WTC11 (cell line): ENCODE measurements at regions not wholly inside any gene's neighbourhood (a gene's known extent, or its start where the extent isn't known, plus 50 kb on each side); places are given as distances from the start of the nearest gene placed in this dataset.

Experiments
- ATAC-seq: fragments of 200-7000 bp; cut with Tn5 transposase; 2 replicates; pipeline ENCODE4 v1.10.0; 2021; ENCODE audit warnings: mild to moderate bottlenecking, moderate library complexity
- CTCF ChIA-PET: fragments of 300-600 bp; sonication (Branson Sonifier 250); formaldehyde crosslinking; loops from one replicate; lab custom pipeline; 2021; ENCODE audit warnings: antibody characterized with exemption; lab: Charles Lee
- POLR2A ChIA-PET: fragments of 350-600 bp; sonication (Branson Sonifier 250); formaldehyde crosslinking; loops from one replicate; lab custom pipeline; 2021; ENCODE audit warnings: antibody characterized with exemption; lab: Charles Lee
- DNase-seq: peaks from one replicate; pipeline ENCODE4 v3.0.0; 2021; ENCODE audit warnings: low spot score
- H3K27ac Mint-ChIP-seq: 2 replicates; pipeline ENCODE4 v1.8.0; 2021; ENCODE audit warnings: mixed read lengths
- H3K27me3 Mint-ChIP-seq: 2 replicates; pipeline ENCODE4 v1.8.0; 2021; ENCODE audit warnings: low read depth, mild to moderate bottlenecking, moderate library complexity, mixed read lengths
- H3K36me3 Mint-ChIP-seq: 2 replicates; pipeline ENCODE4 v1.8.0; 2021; ENCODE audit warnings: mixed read lengths
- H3K4me1 Mint-ChIP-seq: 2 replicates; pipeline ENCODE4 v1.8.0; 2022; ENCODE audit warnings: mixed read lengths
- H3K4me3 Mint-ChIP-seq: 2 replicates; pipeline ENCODE4 v1.8.0; 2021; ENCODE audit warnings: mild to moderate bottlenecking, moderate library complexity, mixed read lengths
- H3K9me3 Mint-ChIP-seq: 2 replicates; pipeline ENCODE4 v1.8.0; 2021; ENCODE audit warnings: mixed read lengths
- ATF1 ChIP-seq: sonication (generic); formaldehyde crosslinking; IDR thresholded peaks from 2 replicates; pipeline ENCODE4 v1.8.1; 2023; ENCODE audit warnings: mild to moderate bottlenecking, moderate library complexity, missing genetic modification reagents
- ATF6 ChIP-seq: sonication (generic); formaldehyde crosslinking; IDR thresholded peaks from 2 replicates; pipeline ENCODE4 v1.8.1; 2023; ENCODE audit warnings: mild to moderate bottlenecking, missing genetic modification reagents
- CBFB ChIP-seq: sonication (generic); formaldehyde crosslinking; IDR thresholded peaks from 2 replicates; pipeline ENCODE4 v1.8.1; 2022; ENCODE audit warnings: mild to moderate bottlenecking, low read depth, missing genetic modification reagents
- ETV6 ChIP-seq: sonication (generic); formaldehyde crosslinking; IDR thresholded peaks from 2 replicates; pipeline ENCODE4 v1.8.1; 2022; ENCODE audit warnings: mild to moderate bottlenecking, missing genetic modification reagents
- FOXK1 ChIP-seq: sonication (generic); formaldehyde crosslinking; IDR thresholded peaks from 2 replicates; pipeline ENCODE4 v1.8.0; 2022; ENCODE audit warnings: mild to moderate bottlenecking, moderate library complexity, missing genetic modification reagents
- FOXP1 ChIP-seq: sonication (generic); formaldehyde crosslinking; IDR thresholded peaks from 2 replicates; pipeline ENCODE4 v1.8.0; 2022; ENCODE audit warnings: missing genetic modification reagents, mild to moderate bottlenecking, moderate library complexity, borderline replicate concordance
- HMGXB4 ChIP-seq: sonication (generic); formaldehyde crosslinking; IDR thresholded peaks from 2 replicates; pipeline ENCODE4 v1.8.1; 2023; ENCODE audit warnings: mild to moderate bottlenecking, moderate library complexity, missing genetic modification reagents
- JAZF1 ChIP-seq: fragments of 250-450 bp; sonication (Bioruptor Pico); IDR thresholded peaks from 2 replicates; pipeline ENCODE4 v1.9.0; 2021; ENCODE audit warnings: moderate library complexity, mild to moderate bottlenecking, inconsistent platforms
- KAT7 ChIP-seq: sonication (generic); formaldehyde crosslinking; IDR thresholded peaks from 2 replicates; pipeline ENCODE4 v1.8.1; 2023; ENCODE audit warnings: missing genetic modification reagents, mild to moderate bottlenecking, borderline replicate concordance
- MAX ChIP-seq: sonication (generic); formaldehyde crosslinking; IDR thresholded peaks from 2 replicates; pipeline ENCODE4 v1.8.0; 2022; ENCODE audit warnings: mild to moderate bottlenecking, missing genetic modification reagents
- NR1H2 ChIP-seq: sonication (generic); formaldehyde crosslinking; IDR thresholded peaks from 2 replicates; pipeline ENCODE4 v1.9.0; 2021; ENCODE audit warnings: mild to moderate bottlenecking, moderate library complexity, missing genetic modification reagents
- NR3C1 ChIP-seq: sonication (generic); formaldehyde crosslinking; conservative IDR thresholded peaks from 2 replicates; pipeline ENCODE4 v1.8.1; 2023; ENCODE audit warnings: low read depth, mild to moderate bottlenecking, missing genetic modification reagents
- RELA ChIP-seq: sonication (generic); formaldehyde crosslinking; IDR thresholded peaks from 2 replicates; pipeline ENCODE4 v1.8.1; 2022; ENCODE audit warnings: missing genetic modification reagents, mild to moderate bottlenecking, borderline replicate concordance
- SP1 ChIP-seq: sonication (generic); formaldehyde crosslinking; conservative IDR thresholded peaks from 2 replicates; pipeline ENCODE4 v1.8.1; 2022; ENCODE audit warnings: missing genetic modification reagents
- ZBTB21 ChIP-seq: sonication (generic); formaldehyde crosslinking; IDR thresholded peaks from 2 replicates; pipeline ENCODE4 v1.8.1; 2023; ENCODE audit warnings: mild to moderate bottlenecking, missing genetic modification reagents, borderline replicate concordance
- ZNF121 ChIP-seq: sonication (generic); formaldehyde crosslinking; IDR thresholded peaks from 2 replicates; pipeline ENCODE4 v1.8.0; 2023; ENCODE audit warnings: missing genetic modification reagents
- ZNF138 ChIP-seq: sonication (generic); formaldehyde crosslinking; conservative IDR thresholded peaks from 2 replicates; pipeline ENCODE4 v1.8.1; 2022; ENCODE audit warnings: mild to moderate bottlenecking, moderate library complexity, missing genetic modification reagents
- ZNF416 ChIP-seq: fragments of 250-450 bp; sonication (Bioruptor Pico); IDR thresholded peaks from 2 replicates; pipeline ENCODE4 v1.9.0; 2021; ENCODE audit warnings: mild to moderate bottlenecking, inconsistent platforms
- ZNF512 ChIP-seq: sonication (generic); formaldehyde crosslinking; IDR thresholded peaks from 2 replicates; pipeline ENCODE4 v1.8.1; 2022; ENCODE audit warnings: missing genetic modification reagents, borderline replicate concordance
- ZNF532 ChIP-seq: fragments of 250-450 bp; sonication (Bioruptor Pico); IDR thresholded peaks from 2 replicates; pipeline ENCODE4 v1.9.0; 2021; ENCODE audit warnings: mild to moderate bottlenecking, borderline replicate concordance
- ZNF671 ChIP-seq: fragments of 250-450 bp; sonication (Bioruptor Pico); IDR thresholded peaks from 2 replicates; pipeline ENCODE4 v1.8.0; 2021; ENCODE audit warnings: mild to moderate bottlenecking
- ZSCAN18 ChIP-seq: fragments of 250-450 bp; sonication (Bioruptor Pico); IDR thresholded peaks from 2 replicates; pipeline ENCODE4 v2.1.2; 2022; ENCODE audit warnings: mild to moderate bottlenecking, moderate library complexity

- no peak for TF ChIP-seq NR3C1 (CRISPR knock-in tag)
- no peak for TF ChIP-seq HMGXB4
- TF ChIP-seq FOXP1 (CRISPR knock-in tag) = no peak
- no peak for TF ChIP-seq ZNF121 (CRISPR knock-in tag)
- TF ChIP-seq, all 79 proteins: peak for 0
- Mint-ChIP-seq H3K36me3 (peaks cover 18% of the 10 kb centered on the region), H3K27me3 (no peaks in the 10 kb centered on the region), H3K4me1 (peaks cover 5% of the 10 kb centered on the region), H3K27ac (no peak overlapping the region), H3K9me3 (peaks cover 18% of the 10 kb centered on the region), H3K4me3 (no peak overlapping the region)
- no peak for DNase-seq
- no peak for ATAC-seq
- ChIA-PET POLR2A (no interaction called here), CTCF (no interaction called here)
Measured at GRCh38 chr13:42422681-42423080, 150.7 kb downstream of the AKAP11 start.

- ChIA-PET CTCF (no interaction called here), POLR2A (no interaction called here)
- peaks cover 18% of the 10 kb centered on the region for H3K9me3 Mint-ChIP-seq
- H3K4me1 Mint-ChIP-seq = peaks cover 5% of the 10 kb centered on the region
- no peak for TF ChIP-seq FOXK1 (CRISPR knock-in tag)
- no peak for TF ChIP-seq ZNF532
- TF ChIP-seq ATF6 (CRISPR knock-in tag) = no peak
- TF ChIP-seq ZBTB21 (CRISPR knock-in tag) = no peak
- TF ChIP-seq RELA (CRISPR knock-in tag) = no peak
- TF ChIP-seq ZNF138 = no peak
- TF ChIP-seq ZNF512 = no peak
- no peak for TF ChIP-seq ZNF416
- TF ChIP-seq ZNF121 (CRISPR knock-in tag) = no peak
- no peak for TF ChIP-seq ZSCAN18 (CRISPR knock-in tag)
- no peak for TF ChIP-seq NR1H2 (CRISPR knock-in tag)
- no peak for TF ChIP-seq MAX
- no peak for TF ChIP-seq ETV6
- TF ChIP-seq SP1 (CRISPR knock-in tag) = no peak
- TF ChIP-seq JAZF1 (CRISPR knock-in tag) = no peak
- TF ChIP-seq KAT7 = no peak
- no peak for TF ChIP-seq ZNF671
- TF ChIP-seq ATF1 = no peak
- no peak for TF ChIP-seq CBFB
- no peak overlapping the region for H3K4me3 Mint-ChIP-seq
- no peaks in the 10 kb centered on the region for H3K27me3 Mint-ChIP-seq
- ATAC-seq (no peak), DNase-seq (no peak)
- H3K27ac Mint-ChIP-seq = no peak overlapping the region
- peaks cover 18% of the 10 kb centered on the region for H3K36me3 Mint-ChIP-seq
Measured at GRCh38 chr13:42424182-42424581, 149.8 kb upstream of the TNFSF11 start.
